Liver (tissue), 2 donors: ENCODE measurements at regions not wholly inside any gene's neighbourhood (a gene's known extent, or its start where the extent isn't known, plus 50 kb on each side); places are given as distances from the start of the nearest gene placed in this dataset.
"Not testable (repeated sequence)": the region's sequence is repeated elsewhere in the genome, so short reads cannot be mapped to it uniquely, and the experiment has no call there.

Experiments
- ZBTB33 ChIP-seq: IDR thresholded peaks from 2 replicates; pipeline ENCODE4 v1.6.1; 2016; ENCODE audit warnings: antibody characterized with exemption
- TF ChIP-seq, protein P1 (sequence below): fragments of 150-350 bp; IDR thresholded peaks from 2 replicates; pipeline ENCODE4 v1.5.1; 2017; ENCODE audit warnings: improper control_type of control experiment, low read depth, low read length; ENCODE audit not compliant: missing input control
- donor health status: healthy.

DNA sequence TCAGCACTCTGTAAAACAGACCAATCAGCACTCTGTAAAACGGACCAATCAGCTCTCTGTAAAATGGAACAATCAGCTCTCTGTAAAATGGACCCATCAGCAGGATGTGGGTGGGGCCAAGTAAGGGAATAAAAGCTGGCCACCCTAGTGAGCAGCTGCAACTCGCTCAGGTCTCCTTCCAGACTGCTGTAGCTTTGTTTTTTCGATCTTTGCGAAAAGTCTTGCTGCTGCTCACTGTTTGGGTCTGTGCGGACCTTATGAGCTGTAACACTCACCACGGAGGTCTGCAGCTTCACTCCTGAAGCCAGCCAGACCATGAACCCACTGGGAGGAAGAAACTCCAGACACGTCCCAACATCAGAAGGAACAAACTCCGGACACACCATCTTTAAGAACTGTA lies 414.9 kb upstream of the DIPK2B start:
- TF ChIP-seq, protein P1, sequence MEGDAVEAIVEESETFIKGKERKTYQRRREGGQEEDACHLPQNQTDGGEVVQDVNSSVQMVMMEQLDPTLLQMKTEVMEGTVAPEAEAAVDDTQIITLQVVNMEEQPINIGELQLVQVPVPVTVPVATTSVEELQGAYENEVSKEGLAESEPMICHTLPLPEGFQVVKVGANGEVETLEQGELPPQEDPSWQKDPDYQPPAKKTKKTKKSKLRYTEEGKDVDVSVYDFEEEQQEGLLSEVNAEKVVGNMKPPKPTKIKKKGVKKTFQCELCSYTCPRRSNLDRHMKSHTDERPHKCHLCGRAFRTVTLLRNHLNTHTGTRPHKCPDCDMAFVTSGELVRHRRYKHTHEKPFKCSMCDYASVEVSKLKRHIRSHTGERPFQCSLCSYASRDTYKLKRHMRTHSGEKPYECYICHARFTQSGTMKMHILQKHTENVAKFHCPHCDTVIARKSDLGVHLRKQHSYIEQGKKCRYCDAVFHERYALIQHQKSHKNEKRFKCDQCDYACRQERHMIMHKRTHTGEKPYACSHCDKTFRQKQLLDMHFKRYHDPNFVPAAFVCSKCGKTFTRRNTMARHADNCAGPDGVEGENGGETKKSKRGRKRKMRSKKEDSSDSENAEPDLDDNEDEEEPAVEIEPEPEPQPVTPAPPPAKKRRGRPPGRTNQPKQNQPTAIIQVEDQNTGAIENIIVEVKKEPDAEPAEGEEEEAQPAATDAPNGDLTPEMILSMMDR: not testable (repeated sequence)
- not testable (repeated sequence) for TF ChIP-seq ZBTB33
